Fibroblast of mammary gland (primary cell): ENCODE measurements at regions not wholly inside any gene's neighbourhood (a gene's known extent, or its start where the extent isn't known, plus 50 kb on each side); places are given as distances from the start of the nearest gene placed in this dataset.

ENCODE experiments used
- DNase-seq: peaks from one replicate; pipeline ENCODE4 v3.0.0-alpha.2; 2010; ENCODE audit warnings: low read depth
- H3K4me3 ChIP-seq: 2 replicates; pipeline ENCODE4 v1.5.1; 2011; ENCODE audit warnings: low read depth, mild to moderate bottlenecking, low read length, moderate library complexity; ENCODE audit not compliant: control insufficient read depth
- CTCF ChIP-seq: conservative IDR thresholded peaks from 2 replicates; pipeline ENCODE4 v1.5.1; 2011; ENCODE audit warnings: low read depth, low read length, inconsistent platforms; ENCODE audit not compliant: control insufficient read depth, insufficient read depth

- no peak overlapping the region for H3K4me3 ChIP-seq
- no peak for DNase-seq
- TF ChIP-seq CTCF, result no peak
Measured at GRCh38 chr20:21018576-21018975, 87.6 kb downstream of the LINC00237 start.

GRCh38 chr20:21017528-21018085 lies 88.6 kb downstream of the LINC00237 start:
- DNase-seq, result no peak
- no peak overlapping the region for H3K4me3 ChIP-seq
- TF ChIP-seq CTCF, result no peak

- no peak for DNase-seq
- TF ChIP-seq CTCF, result no peak
- H3K4me3 ChIP-seq, result no peak overlapping the region
Measured at GRCh38 chr20:21016751-21017150, 89.4 kb downstream of the LINC00237 start.

GRCh38 chr20:21014528-21014927 lies 91.6 kb downstream of the LINC00237 start:
- no peak for DNase-seq
- no peak overlapping the region for H3K4me3 ChIP-seq
- TF ChIP-seq CTCF, result no peak

- no peak overlapping the region for H3K4me3 ChIP-seq
- no peak for TF ChIP-seq CTCF
- no peak for DNase-seq
Measured at GRCh38 chr20:21008951-21009350, 97.2 kb downstream of the LINC00237 start.

GRCh38 chr20:21006611-21007010 lies 99.5 kb downstream of the LINC00237 start:
- no peak for DNase-seq

More at GRCh38 chr20:21006611-21007010, 99.5 kb downstream of the LINC00237 start:
- no peak overlapping the region for H3K4me3 ChIP-seq
- no peak for TF ChIP-seq CTCF
